ENCODE measurements at regions not wholly inside any gene's neighbourhood (a gene's known extent, or its start where the extent isn't known, plus 50 kb on each side); places are given as distances from the start of the nearest gene placed in this dataset.

DNA sequence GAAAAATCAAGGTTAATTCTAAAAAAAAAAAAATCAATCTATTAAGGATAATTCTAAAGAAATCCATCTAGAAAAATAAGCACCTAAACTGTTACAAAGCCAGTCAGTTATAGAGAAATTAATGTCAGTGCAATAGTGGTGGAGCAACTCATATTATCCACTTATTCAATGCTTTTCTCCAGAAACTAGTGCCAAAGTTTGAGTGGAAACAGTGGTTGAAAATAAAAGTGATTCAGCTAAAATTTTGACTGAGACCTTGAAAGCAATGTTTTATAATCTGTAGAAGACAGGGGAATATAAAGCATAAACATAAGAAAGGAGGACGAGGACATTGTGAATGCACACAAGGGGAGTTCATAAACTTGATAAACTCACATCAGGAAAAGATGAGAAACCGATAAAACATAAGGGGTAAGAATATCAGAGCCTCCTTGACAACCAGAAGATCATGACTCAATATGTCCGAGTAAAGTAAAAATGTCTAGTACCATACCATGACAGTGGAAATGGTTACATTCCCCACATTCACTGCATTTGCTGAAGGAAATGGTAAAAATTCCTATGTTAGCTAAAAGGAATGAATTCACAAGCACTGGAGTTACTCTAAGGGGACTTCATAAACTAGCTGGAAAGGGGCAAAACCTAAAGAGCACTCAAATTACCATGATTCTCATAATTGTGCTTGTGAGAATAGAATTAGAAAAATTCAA is 58.7 kb upstream of the SLC5A12 start:
- TF ChIP-seq, protein P1, sequence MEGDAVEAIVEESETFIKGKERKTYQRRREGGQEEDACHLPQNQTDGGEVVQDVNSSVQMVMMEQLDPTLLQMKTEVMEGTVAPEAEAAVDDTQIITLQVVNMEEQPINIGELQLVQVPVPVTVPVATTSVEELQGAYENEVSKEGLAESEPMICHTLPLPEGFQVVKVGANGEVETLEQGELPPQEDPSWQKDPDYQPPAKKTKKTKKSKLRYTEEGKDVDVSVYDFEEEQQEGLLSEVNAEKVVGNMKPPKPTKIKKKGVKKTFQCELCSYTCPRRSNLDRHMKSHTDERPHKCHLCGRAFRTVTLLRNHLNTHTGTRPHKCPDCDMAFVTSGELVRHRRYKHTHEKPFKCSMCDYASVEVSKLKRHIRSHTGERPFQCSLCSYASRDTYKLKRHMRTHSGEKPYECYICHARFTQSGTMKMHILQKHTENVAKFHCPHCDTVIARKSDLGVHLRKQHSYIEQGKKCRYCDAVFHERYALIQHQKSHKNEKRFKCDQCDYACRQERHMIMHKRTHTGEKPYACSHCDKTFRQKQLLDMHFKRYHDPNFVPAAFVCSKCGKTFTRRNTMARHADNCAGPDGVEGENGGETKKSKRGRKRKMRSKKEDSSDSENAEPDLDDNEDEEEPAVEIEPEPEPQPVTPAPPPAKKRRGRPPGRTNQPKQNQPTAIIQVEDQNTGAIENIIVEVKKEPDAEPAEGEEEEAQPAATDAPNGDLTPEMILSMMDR (conservative IDR thresholded peaks at IDR 0.05; ENCODE audit: low read length), result no peak
- TF ChIP-seq EZH2phosphoT487 (IDR thresholded peaks at IDR 0.05; ENCODE audit: borderline replicate concordance), result no peak

All from Loucy (cell line).